Cardiac fibroblast (primary cell): ENCODE measurements at regions not wholly inside any gene's neighbourhood (a gene's known extent, or its start where the extent isn't known, plus 50 kb on each side); places are given as distances from the start of the nearest gene placed in this dataset.

Experiments
- DNase-seq, 2 donors: peaks; one replicate each; pipeline versions ENCODE4 v3.0.0 to v3.0.0-alpha.2; 2010; ENCODE audit warnings: low read depth in 2 of 2
- H3K4me3 ChIP-seq, 2 donors: replicated peaks in 1 of 2; 1 replicate in 1 of 2; 2 replicates in 1 of 2; pipeline ENCODE4 v1.5.1; 2011; ENCODE audit warnings: low read depth in 2 of 2, low read length in 2 of 2, mild to moderate bottlenecking in 2 of 2, moderate library complexity in 1 of 2
- CTCF ChIP-seq: IDR thresholded peaks from one replicate; pipeline ENCODE4 v1.5.1; 2011; ENCODE audit warnings: low read depth, mild to moderate bottlenecking, low read length, inconsistent platforms

- TF ChIP-seq CTCF: no peak
- H3K4me3 ChIP-seq: no peak overlapping the region
- DNase-seq: no peak
These were observed 214.5 kb upstream of the GRAMD2B start for GRCh38 chr5:126208691-126209090.

- TF ChIP-seq CTCF: no peak
- H3K4me3 ChIP-seq: no peak overlapping the region
- DNase-seq: no peak
These were observed 212.3 kb upstream of the GRAMD2B start for GRCh38 chr5:126210955-126211354.

- no peak for DNase-seq
- TF ChIP-seq CTCF: no peak
These were observed 203.6 kb upstream of the GRAMD2B start for GRCh38 chr5:126219616-126220015.

GRCh38 chr5:126220725-126221124 lies 202.5 kb upstream of the GRAMD2B start:
- H3K4me3 ChIP-seq: no peak overlapping the region
- DNase-seq: no peak
- TF ChIP-seq CTCF: no peak

More at GRCh38 chr5:126219616-126220015, 203.6 kb upstream of the GRAMD2B start:
- no peak overlapping the region for H3K4me3 ChIP-seq

GRCh38 chr5:126228934-126229333 lies 194.3 kb upstream of the GRAMD2B start:
- no peak overlapping the region for H3K4me3 ChIP-seq
- DNase-seq: no peak
- TF ChIP-seq CTCF: no peak

- DNase-seq: peak in 1 of 2 donors; percentile 0
- TF ChIP-seq CTCF: no peak
- H3K4me3 ChIP-seq: no peak overlapping the region
These were observed 190.0 kb upstream of the GRAMD2B start for GRCh38 chr5:126233256-126233655.

- peak; percentile 87 for TF ChIP-seq CTCF
- no peak overlapping the region for H3K4me3 ChIP-seq
- peak; percentile 32 to 43 for DNase-seq
These were observed 188.5 kb upstream of the GRAMD2B start for GRCh38 chr5:126234563-126235195.
